ENCODE measurements at regions not wholly inside any gene's neighbourhood (a gene's known extent, or its start where the extent isn't known, plus 50 kb on each side); places are given as distances from the start of the nearest gene placed in this dataset.

DNA sequence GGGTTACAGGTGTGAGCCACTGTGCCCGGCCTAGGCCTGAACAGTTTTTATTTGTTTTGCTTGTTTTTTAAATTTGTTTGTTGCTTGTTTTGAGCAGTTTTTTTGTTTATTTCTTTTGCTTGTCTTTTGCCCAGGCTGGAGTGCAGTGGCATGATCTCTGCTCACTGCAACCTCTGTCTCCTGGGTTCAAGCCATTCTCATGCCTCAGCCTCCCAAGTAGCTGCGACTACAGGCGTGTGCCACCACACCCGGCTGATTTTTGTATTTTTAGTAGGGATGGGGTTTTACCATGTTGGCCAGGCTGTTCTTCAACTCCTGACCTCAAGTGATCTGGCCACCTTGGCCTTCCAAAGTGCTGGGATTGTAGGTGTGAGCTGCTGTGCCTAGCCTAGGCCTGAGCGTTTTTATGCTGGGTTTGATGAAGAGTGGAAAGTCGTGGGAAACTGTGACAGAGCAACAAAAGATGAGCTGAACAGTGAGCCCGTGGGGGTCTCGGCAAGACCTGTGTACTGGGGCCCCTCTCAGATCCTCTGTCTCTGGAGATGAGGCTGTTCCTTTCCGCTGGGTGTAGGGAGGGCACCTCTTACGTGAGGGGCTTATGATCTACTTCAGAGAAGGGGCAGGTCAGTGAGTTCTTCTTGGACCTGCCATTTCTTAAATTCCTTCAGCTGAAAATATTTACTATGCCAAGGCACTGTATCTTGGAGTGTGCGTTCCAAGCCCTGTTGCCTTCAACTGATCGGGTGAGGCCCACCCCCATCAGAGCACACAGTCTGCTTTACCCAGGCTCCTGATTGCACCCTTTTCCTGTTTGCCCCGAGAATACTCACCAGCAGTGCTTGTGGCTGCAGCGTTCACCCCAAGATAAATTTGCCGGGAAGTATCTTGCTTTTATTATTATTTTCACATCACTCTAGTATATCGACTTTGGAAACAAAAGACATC, 322.1 kb downstream of the SEC14L1 start:
- no peak overlapping the region for H3K27ac ChIP-seq (ENCODE audit: poor library complexity, severe bottlenecking)

DNA sequence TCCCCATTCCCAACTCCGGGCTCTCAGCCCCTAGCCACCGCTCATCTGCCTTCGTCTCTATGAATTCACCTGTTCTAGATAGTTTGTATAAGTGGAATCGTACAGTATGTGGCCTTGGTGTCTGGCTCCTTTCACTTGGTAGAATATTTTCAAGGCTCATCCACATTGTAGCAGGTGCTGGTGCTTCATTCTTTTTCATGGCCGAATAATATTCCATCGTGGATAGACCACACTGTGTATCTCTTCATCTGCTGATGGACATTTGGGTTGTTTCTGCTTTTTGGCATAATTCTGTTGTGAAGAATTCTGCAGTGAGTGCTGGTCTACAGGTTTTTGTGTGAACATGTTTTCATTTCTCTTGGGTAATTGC, 324.2 kb downstream of the SEC14L1 start:
- Histone ChIP-seq H3K27ac (ENCODE audit: poor library complexity, severe bottlenecking) (peak overlapping the region; percentile 75), H3K4me3 (ENCODE audit: severe bottlenecking) (no peak overlapping the region), H3K4me1 (ENCODE audit: insufficient read depth, poor library complexity, severe bottlenecking) (peaks cover 19% of the 10 kb centered on the region), H3K36me3 (ENCODE audit: low read depth) (peaks cover 19% of the 10 kb centered on the region), H3K27me3 (ENCODE audit: insufficient read depth, poor library complexity, severe bottlenecking) (no peaks in the 10 kb centered on the region), H3K9me3 (ENCODE audit: severe bottlenecking) (no peaks in the 10 kb centered on the region)
- TF ChIP-seq, protein P1, sequence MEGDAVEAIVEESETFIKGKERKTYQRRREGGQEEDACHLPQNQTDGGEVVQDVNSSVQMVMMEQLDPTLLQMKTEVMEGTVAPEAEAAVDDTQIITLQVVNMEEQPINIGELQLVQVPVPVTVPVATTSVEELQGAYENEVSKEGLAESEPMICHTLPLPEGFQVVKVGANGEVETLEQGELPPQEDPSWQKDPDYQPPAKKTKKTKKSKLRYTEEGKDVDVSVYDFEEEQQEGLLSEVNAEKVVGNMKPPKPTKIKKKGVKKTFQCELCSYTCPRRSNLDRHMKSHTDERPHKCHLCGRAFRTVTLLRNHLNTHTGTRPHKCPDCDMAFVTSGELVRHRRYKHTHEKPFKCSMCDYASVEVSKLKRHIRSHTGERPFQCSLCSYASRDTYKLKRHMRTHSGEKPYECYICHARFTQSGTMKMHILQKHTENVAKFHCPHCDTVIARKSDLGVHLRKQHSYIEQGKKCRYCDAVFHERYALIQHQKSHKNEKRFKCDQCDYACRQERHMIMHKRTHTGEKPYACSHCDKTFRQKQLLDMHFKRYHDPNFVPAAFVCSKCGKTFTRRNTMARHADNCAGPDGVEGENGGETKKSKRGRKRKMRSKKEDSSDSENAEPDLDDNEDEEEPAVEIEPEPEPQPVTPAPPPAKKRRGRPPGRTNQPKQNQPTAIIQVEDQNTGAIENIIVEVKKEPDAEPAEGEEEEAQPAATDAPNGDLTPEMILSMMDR (IDR thresholded peaks at IDR 0.05; ENCODE audit: poor library complexity, severe bottlenecking), result no peak
- no peak for DNase-seq (ENCODE audit: low spot score)
- ATAC-seq (ENCODE audit: low read depth), result no peak

More for the DNA sequence above, 322.1 kb downstream of the SEC14L1 start:
- TF ChIP-seq, protein P1 (IDR thresholded peaks at IDR 0.05; ENCODE audit: poor library complexity, severe bottlenecking), result no peak
- no peak overlapping the region for H3K4me3 ChIP-seq (ENCODE audit: severe bottlenecking)
- DNase-seq (ENCODE audit: low spot score) (no peak), ATAC-seq (ENCODE audit: low read depth) (no peak)
- H3K4me1 ChIP-seq (ENCODE audit: insufficient read depth, poor library complexity, severe bottlenecking), result peaks cover 19% of the 10 kb centered on the region
- no peaks in the 10 kb centered on the region for H3K27me3 ChIP-seq (ENCODE audit: insufficient read depth, poor library complexity, severe bottlenecking)
- H3K36me3 ChIP-seq (ENCODE audit: low read depth), result peaks cover 18% of the 10 kb centered on the region
- H3K9me3 ChIP-seq (ENCODE audit: severe bottlenecking), result no peaks in the 10 kb centered on the region

DNA sequence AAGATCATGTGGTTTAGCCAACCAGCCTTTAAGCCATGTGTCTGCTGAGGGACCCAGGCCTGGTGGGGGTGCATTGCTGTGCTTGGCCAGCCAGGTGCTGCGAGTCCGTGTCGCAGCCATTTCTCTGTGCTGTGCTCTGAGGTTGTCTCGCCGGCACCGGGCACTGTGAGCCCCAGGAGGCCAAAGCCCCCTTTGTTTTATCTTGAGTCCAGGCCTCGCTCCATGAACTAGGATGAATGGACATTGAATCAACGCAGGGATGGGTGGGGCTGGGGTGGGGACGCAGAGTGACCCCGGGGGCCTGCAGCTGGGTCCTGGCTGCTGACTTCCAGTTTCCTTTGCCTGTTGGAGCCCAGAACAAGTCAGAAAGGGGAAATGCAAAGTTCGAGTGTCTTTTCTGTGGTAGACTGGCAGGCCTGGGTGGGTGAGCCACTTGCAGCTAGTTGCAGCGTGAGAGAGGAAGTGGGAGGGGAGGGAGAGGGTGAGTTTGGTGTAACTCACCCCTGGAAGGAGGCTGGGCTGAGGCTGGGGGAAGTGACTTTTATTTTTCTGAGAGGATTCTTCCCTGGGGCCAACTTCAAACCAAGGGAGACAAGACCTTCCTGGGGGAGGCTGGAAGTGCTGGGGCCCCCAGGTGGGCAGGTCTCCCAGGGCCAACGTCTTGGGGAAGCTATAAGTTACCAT, 324.7 kb downstream of the SEC14L1 start:
- peak; percentile 80 for ATAC-seq (ENCODE audit: low read depth)
- peaks cover 19% of the 10 kb centered on the region for H3K36me3 ChIP-seq (ENCODE audit: low read depth)
- H3K27ac ChIP-seq (ENCODE audit: poor library complexity, severe bottlenecking), result peak overlapping the region; percentile 75
- H3K9me3 ChIP-seq (ENCODE audit: severe bottlenecking), result no peaks in the 10 kb centered on the region
- H3K4me3 ChIP-seq (ENCODE audit: severe bottlenecking), result no peak overlapping the region
- no peak for DNase-seq (ENCODE audit: low spot score)
- H3K27me3 ChIP-seq (ENCODE audit: insufficient read depth, poor library complexity, severe bottlenecking), result no peaks in the 10 kb centered on the region
- peaks cover 25% of the 10 kb centered on the region for H3K4me1 ChIP-seq (ENCODE audit: insufficient read depth, poor library complexity, severe bottlenecking)
- TF ChIP-seq, protein P1 (IDR thresholded peaks at IDR 0.05; ENCODE audit: poor library complexity, severe bottlenecking), result no peak

DNA sequence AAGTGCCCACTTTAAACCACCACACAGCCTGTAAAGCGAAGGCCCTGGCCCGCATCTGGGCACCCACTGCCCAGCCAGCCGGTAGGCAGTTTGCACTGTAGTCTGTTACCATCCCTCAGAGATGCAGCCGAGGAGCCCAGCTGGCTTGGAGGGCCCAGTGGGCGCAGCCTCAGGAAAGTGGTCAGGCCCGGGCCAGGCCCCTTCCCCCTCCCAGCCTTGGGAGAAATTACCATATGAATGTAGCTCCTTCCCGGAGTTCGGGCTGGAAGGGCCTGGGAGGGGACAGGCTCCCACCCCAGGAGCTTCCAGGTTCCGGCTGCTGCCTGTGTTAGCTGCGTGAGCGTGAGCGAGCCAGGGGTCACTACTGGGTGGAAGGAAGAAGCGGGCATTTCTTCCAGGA, 325.4 kb downstream of the SEC14L1 start:
- peak overlapping the region; percentile 75 for H3K27ac ChIP-seq (ENCODE audit: poor library complexity, severe bottlenecking)
- peaks cover 19% of the 10 kb centered on the region for H3K36me3 ChIP-seq (ENCODE audit: low read depth)
- no peak for ATAC-seq (ENCODE audit: low read depth)
- H3K27me3 ChIP-seq (ENCODE audit: insufficient read depth, poor library complexity, severe bottlenecking), result no peaks in the 10 kb centered on the region
- H3K4me1 ChIP-seq (ENCODE audit: insufficient read depth, poor library complexity, severe bottlenecking), result peaks cover 31% of the 10 kb centered on the region
- H3K9me3 ChIP-seq (ENCODE audit: severe bottlenecking), result no peaks in the 10 kb centered on the region
- TF ChIP-seq, protein P1 (IDR thresholded peaks at IDR 0.05; ENCODE audit: poor library complexity, severe bottlenecking), result no peak
- no peak for DNase-seq (ENCODE audit: low spot score)
- no peak overlapping the region for H3K4me3 ChIP-seq (ENCODE audit: severe bottlenecking)

Measured in RWPE2 (cell line).